GM20431 (cell line): ENCODE measurements at regions not wholly inside any gene's neighbourhood (a gene's known extent, or its start where the extent isn't known, plus 50 kb on each side); places are given as distances from the start of the nearest gene placed in this dataset.

Source experiments
- in situ Hi-C: fragments of 300-500 bp; cut with MseI, MboI; formaldehyde crosslinking; loops from one replicate; pipeline ENCODE4 v1.15.0; 2020; ENCODE audit warnings: low sequenced_read_pairs; ENCODE audit not compliant: unreplicated experiment

GRCh38 chr2:173752152-173752551 lies 213.0 kb downstream of the SP3 start:
- in situ Hi-C loops, result no loop called here

DNA sequence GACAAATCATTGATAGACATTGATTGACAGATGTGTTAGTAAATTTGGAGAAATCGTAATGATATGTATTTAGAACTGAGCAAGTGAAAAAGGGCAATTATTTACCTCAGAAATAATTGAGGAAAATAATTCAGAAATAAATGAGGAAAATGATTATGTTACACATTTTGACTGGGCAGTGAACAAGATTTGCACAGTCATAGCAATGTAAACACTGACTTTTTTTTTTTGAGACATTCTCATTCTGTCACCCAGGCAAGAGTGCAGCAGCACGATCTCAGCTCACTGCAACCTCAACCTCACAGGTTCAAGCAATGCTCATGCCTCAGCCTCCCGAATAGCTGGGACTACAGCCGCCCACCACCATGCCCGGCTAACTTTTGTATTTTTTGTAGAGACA lies 211.7 kb downstream of the SP3 start:
- in situ Hi-C loops, result no loop called here

GRCh38 chr2:173754165-173754564 lies 211.0 kb downstream of the SP3 start:
- in situ Hi-C loops, result no loop called here

- in situ Hi-C loops, result no loop called here
Measured at GRCh38 chr2:173754837-173755236, 210.3 kb downstream of the SP3 start.

DNA sequence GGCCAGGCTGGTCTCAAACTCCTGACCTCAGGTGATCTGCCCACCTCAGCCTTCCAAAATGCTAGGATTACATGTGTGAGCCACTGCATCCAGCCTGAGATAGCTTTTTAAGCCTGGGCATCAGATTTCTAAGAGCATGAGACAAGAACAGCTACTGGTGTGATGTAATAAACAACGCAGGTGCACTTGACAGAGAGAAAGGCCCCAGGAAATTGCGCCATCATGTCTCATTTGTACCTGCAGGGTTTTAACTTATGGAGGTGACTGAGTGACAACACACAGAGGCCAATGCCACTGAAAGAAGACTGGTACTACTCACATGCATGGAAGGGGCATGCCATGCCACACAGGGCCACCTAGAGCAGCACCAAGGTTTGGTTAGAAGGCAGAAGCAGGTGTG lies 209.4 kb downstream of the SP3 start:
- in situ Hi-C loops, result no loop called here

DNA sequence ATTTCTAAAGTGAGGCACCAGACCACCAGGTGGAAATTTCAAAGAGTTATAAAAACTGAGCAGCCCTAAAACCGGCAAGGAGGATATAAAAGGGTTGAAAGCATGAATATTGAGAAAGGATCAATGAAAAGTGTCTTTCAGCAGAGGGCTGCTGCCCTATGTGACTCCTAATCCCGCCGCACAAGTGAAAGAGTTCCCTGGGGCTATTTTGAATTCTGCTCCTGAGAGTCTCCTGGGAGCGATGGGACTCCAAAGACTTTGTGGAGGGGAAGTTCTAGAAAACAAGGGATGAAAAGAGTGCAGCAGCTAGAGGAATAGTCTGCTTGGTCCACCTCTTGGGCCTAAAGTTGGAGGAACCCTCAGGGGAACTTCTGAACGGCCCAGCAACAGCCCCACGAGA lies 205.2 kb downstream of the SP3 start:
- in situ Hi-C loops, result no loop called here

GRCh38 chr2:173760553-173760952 lies 204.6 kb downstream of the SP3 start:
- in situ Hi-C loops, result no loop called here

DNA sequence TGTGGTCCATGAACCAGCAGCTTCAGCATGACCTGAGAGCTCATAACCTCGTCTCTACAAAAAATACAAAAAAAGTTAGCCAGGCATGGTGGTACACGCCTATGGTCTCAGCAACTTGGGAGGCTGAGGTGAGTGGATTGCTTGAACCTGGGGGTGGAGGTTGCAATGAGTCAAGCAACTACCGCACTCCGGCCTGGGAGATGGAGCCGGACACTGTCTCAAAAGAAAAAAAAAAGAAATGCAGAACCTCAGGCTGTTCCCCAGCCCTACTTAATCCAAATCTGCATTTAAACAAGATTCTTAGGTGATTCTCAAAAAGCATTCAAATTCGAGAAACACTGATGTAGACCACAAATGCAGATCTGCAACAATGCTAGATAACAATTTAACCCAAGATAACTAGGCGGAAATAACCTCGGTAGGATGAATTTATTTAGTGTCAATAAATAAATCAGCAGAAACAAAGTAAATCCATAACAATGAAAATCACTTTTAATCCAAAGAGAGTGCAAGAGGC lies 203.5 kb downstream of the SP3 start:
- in situ Hi-C loops, result no loop called here

DNA sequence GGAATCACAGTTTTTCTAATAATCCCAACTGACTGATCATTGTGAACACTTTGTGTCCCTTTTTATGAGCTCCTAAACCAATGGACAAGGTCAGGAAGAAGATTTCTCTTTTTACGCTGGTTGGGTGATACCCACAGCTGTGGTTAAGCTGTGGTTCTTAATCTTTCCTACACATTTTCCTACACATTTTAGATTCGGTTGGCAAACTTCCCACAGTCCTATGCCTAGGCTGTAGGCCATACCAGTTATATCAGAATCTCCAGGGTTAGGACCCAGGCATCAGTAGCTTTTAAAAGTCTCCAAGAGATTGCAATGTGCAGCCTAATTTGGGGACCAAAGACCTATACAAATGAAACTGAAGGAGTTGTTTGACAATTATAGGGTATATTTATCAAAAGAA lies 203.0 kb downstream of the SP3 start:
- in situ Hi-C loops, result no loop called here

- in situ Hi-C loops, result no loop called here
Measured at GRCh38 chr2:173762864-173763263, 202.3 kb downstream of the SP3 start.

GRCh38 chr2:173763641-173764040 lies 201.5 kb downstream of the SP3 start:
- in situ Hi-C loops, result no loop called here

DNA sequence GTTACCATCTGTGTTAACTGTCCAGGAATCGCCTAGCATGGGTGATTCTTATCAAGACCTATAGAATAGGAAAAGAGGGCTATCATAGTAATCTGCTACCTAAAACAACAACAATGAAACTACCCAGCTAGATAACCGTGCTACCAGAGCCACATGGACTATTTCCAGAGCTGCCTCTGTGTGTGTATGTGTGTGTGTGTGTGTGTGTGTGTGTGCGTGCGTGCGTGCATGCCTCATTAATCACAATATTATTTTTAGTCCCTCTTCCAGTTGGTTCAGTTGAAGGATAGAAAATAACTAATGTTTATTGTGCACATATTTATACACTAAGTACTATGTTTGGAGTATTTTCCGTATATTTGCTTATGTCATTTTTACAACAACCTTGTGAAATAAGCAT lies 201.1 kb downstream of the SP3 start:
- in situ Hi-C loops, result no loop called here

GRCh38 chr2:173766537-173767289 lies 198.5 kb downstream of the SP3 start:
- in situ Hi-C loops, result no loop called here

- in situ Hi-C loops, result no loop called here
Measured at GRCh38 chr2:173770947-173771678, 194.1 kb downstream of the SP3 start.

DNA sequence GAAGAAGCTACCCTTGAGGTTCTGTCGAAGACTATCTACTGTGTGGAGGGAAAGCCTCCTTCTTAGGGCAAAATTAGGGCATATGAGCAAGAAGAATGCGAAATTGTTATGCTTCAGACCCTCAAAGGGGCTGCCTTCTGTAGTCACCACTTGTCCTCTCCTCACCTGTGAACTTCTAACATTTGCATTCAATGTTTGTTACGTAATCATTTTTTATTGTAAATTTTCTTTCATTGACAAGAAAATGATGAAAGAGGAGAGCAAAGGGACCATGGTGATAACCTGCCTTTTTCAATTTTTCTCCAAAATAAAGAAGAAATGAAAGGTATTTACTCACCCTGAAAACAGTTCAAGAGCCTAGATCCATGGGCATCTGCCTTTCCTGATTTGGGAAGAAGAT lies 193.0 kb downstream of the SP3 start:
- in situ Hi-C loops, result no loop called here

- in situ Hi-C loops, result no loop called here
Measured at GRCh38 chr2:173773076-173773475, 192.1 kb downstream of the SP3 start.

DNA sequence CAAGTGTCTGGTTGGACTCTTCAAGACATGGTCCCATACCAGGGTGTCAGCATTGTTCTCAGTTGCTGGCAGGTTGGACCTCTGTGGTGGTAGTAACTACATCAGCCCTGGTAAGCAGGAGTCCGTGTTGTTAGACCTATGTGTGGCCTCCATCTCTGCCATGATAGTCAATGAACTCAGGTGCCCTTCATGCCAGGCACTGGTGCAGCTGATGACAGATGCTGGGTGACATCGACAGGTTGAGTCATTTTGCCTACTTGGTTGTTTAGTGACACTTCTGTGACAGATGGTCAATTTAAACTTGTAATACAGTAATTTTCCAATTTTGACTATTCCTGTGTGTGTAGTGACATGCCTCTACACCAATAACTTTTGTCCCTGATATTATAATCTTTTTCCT lies 189.7 kb downstream of the SP3 start:
- in situ Hi-C loops, result no loop called here

DNA sequence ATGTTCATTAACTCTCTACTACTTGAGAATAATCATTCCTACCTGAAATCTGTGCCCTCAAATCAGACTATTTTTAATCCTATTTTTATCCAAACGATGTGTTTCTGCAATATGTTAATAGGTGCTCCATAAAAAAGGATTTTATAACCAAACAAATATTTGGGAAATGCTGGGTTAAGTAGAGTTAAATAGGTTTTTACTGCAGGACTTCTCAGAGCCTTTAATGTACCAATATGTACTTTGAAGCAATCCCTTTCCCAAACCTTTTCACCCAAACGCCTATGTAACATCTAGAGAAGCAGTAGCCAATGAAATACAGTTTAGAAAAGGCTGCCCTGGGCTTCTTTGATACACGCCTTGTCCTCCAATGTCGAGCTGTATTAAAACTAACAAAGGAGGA lies 182.5 kb downstream of the SP3 start:
- in situ Hi-C loops, result no loop called here

DNA sequence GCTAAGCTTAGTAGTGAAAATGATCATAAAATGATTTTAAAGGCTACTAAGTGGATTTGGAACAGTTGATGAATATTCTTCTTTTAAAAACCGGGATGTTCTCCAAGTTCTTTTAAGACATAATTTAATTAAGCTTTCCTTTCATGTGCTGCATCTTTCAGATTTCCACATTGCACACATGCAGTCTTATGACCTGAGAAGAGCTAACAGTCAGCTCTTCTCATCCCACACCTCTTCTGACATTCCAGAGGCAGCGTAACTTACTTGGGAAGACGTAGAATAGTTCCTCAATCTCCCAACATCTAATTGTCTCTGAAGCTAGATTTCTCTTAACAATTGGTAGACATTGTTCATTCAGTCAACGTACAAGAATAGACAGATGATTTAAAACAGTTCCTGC lies 181.8 kb downstream of the SP3 start:
- in situ Hi-C loops, result no loop called here

DNA sequence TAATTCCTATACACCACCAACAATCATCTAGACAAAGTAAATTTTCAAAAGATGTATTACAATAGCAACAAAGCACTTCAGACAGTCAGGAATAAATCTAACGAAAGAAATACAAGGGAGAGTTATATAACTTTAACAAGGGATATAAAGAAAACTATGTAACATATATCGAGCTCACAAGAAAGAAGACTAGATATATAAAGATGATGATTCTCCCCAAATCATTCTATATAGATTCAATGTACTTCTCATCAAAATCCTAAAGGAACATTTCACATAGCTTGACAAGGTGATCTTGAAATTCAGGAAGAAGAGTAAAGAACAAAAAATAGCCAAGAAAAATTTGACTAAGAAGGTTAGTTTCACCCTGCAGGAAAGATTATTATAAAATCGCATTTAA lies 179.4 kb downstream of the SP3 start:
- in situ Hi-C loops, result no loop called here

GRCh38 chr2:173791502-173791901 lies 173.7 kb downstream of the SP3 start:
- in situ Hi-C loops, result no loop called here

GRCh38 chr2:173792166-173792565 lies 173.0 kb downstream of the SP3 start:
- in situ Hi-C loops, result no loop called here
